LHCN-M2 (cell line): ENCODE measurements at regions not wholly inside any gene's neighbourhood (a gene's known extent, or its start where the extent isn't known, plus 50 kb on each side); places are given as distances from the start of the nearest gene placed in this dataset.

ENCODE experiments used
- DNase-seq: peaks from one replicate; pipeline ENCODE4 v3.0.0-alpha.2; 2012; ENCODE audit warnings: low read depth

- no peak for DNase-seq
Measured at GRCh38 chr11:119886667-119887230, 157.7 kb upstream of the NECTIN1 start.

- DNase-seq = no peak
Measured at GRCh38 chr11:119885861-119886567, 157.0 kb upstream of the NECTIN1 start.

- DNase-seq = no peak
Measured at GRCh38 chr11:119885067-119885466, 156.1 kb upstream of the NECTIN1 start.

- no peak for DNase-seq
Measured at GRCh38 chr11:119882316-119882715, 153.3 kb upstream of the NECTIN1 start.

- no peak for DNase-seq
Measured at GRCh38 chr11:119880873-119881272, 151.9 kb upstream of the NECTIN1 start.

- no peak for DNase-seq
Measured at GRCh38 chr11:119880143-119880542, 151.1 kb upstream of the NECTIN1 start.

GRCh38 chr11:119878990-119879389 lies 150.0 kb upstream of the NECTIN1 start:
- DNase-seq = no peak

- no peak for DNase-seq
Measured at GRCh38 chr11:119876841-119877240, 147.8 kb upstream of the NECTIN1 start.

GRCh38 chr11:119875841-119876600 lies 147.0 kb upstream of the NECTIN1 start:
- no peak for DNase-seq

GRCh38 chr11:119874660-119875238 lies 145.7 kb upstream of the NECTIN1 start:
- DNase-seq = no peak

- no peak for DNase-seq
Measured at GRCh38 chr11:119873761-119874421, 144.9 kb upstream of the NECTIN1 start.

GRCh38 chr11:119872611-119873310 lies 143.8 kb upstream of the NECTIN1 start:
- DNase-seq = no peak

GRCh38 chr11:119865661-119866156 lies 136.7 kb upstream of the NECTIN1 start:
- DNase-seq = no peak

GRCh38 chr11:119864836-119865235 lies 135.8 kb upstream of the NECTIN1 start:
- DNase-seq = no peak

GRCh38 chr11:119863851-119864601 lies 135.0 kb upstream of the NECTIN1 start:
- no peak for DNase-seq

GRCh38 chr11:119863236-119863635 lies 134.2 kb upstream of the NECTIN1 start:
- no peak for DNase-seq

- no peak for DNase-seq
Measured at GRCh38 chr11:119861160-119861559, 132.2 kb upstream of the NECTIN1 start.

GRCh38 chr11:119860561-119861094 lies 131.6 kb upstream of the NECTIN1 start:
- DNase-seq = no peak

- no peak for DNase-seq
Measured at GRCh38 chr11:119859684-119860083, 130.7 kb upstream of the NECTIN1 start.

GRCh38 chr11:119858288-119858687 lies 129.3 kb upstream of the NECTIN1 start:
- DNase-seq = no peak
